H9 (cell line): ENCODE measurements at regions not wholly inside any gene's neighbourhood (a gene's known extent, or its start where the extent isn't known, plus 50 kb on each side); places are given as distances from the start of the nearest gene placed in this dataset.

Experiments
- DNase-seq: peaks from one replicate; pipeline ENCODE4 v3.0.0-alpha.2; 2017
- H2AFZ ChIP-seq: one replicate; pipeline ENCODE4 v1.6.1; 2013; ENCODE audit warnings: mild to moderate bottlenecking, low read length, control low read depth, moderate library complexity
- H2AK5ac ChIP-seq: 2 replicates; pipeline ENCODE4 v1.6.1; 2013; ENCODE audit warnings: low read length, control low read depth, mixed read lengths; ENCODE audit not compliant: insufficient read length
- H2BK120ac ChIP-seq: one replicate; pipeline ENCODE4 v1.6.1; 2013; ENCODE audit warnings: low read depth, mild to moderate bottlenecking, low read length, control low read depth, inconsistent platforms; ENCODE audit not compliant: poor library complexity, severe bottlenecking
- H2BK12ac ChIP-seq: 2 replicates; pipeline ENCODE4 v1.6.1; 2013; ENCODE audit warnings: low read length, control low read depth, mixed read lengths, low read depth; ENCODE audit not compliant: insufficient read length
- H2BK15ac ChIP-seq: 2 replicates; pipeline ENCODE4 v1.6.1; 2013; ENCODE audit warnings: low read depth, low read length, control low read depth
- H2BK20ac ChIP-seq: one replicate; pipeline ENCODE4 v1.6.1; 2013; ENCODE audit warnings: low read depth, mild to moderate bottlenecking, low read length, control low read depth, inconsistent platforms; ENCODE audit not compliant: poor library complexity, severe bottlenecking
- H2BK5ac ChIP-seq: 2 replicates; pipeline ENCODE4 v1.6.1; 2013; ENCODE audit warnings: low read length, control low read depth, mixed read lengths; ENCODE audit not compliant: insufficient read length
- H3K14ac ChIP-seq: 2 replicates; pipeline ENCODE4 v1.6.1; 2013; ENCODE audit warnings: low read length, control low read depth; ENCODE audit not compliant: insufficient read depth
- H3K18ac ChIP-seq: 2 replicates; pipeline ENCODE4 v1.6.1; 2013; ENCODE audit warnings: low read depth, mild to moderate bottlenecking, mixed read lengths, low read length, control low read depth; ENCODE audit not compliant: insufficient read length
- H3K23ac ChIP-seq: 2 replicates; pipeline ENCODE4 v1.6.1; 2013; ENCODE audit warnings: low read length, control low read depth, mixed read lengths, low read depth; ENCODE audit not compliant: insufficient read length
- H3K23me2 ChIP-seq: 2 replicates; pipeline ENCODE4 v1.6.1; 2013; ENCODE audit warnings: low read depth, mild to moderate bottlenecking, mixed read lengths, low read length, control low read depth; ENCODE audit not compliant: insufficient read length, poor library complexity, severe bottlenecking
- H3K27ac ChIP-seq: 2 replicates; pipeline ENCODE4 v1.5.1; 2013; ENCODE audit warnings: low read length, control low read depth, mixed read lengths, low read depth; ENCODE audit not compliant: insufficient read length
- H3K27me3 ChIP-seq: 2 replicates; pipeline ENCODE4 v1.6.1; 2013; ENCODE audit warnings: low read length, control low read depth, inconsistent platforms; ENCODE audit not compliant: insufficient read depth
- H3K4ac ChIP-seq: 2 replicates; pipeline ENCODE4 v1.6.1; 2013; ENCODE audit warnings: low read depth, mild to moderate bottlenecking, control low read depth, inconsistent platforms, low read length, moderate library complexity
- H3K4me1 ChIP-seq: 2 replicates; pipeline ENCODE4 v1.6.1; 2013; ENCODE audit warnings: low read length, control low read depth, inconsistent platforms; ENCODE audit not compliant: insufficient read depth
- H3K4me2 ChIP-seq: 2 replicates; pipeline ENCODE4 v1.6.1; 2013; ENCODE audit warnings: low read length, control low read depth, mixed read lengths; ENCODE audit not compliant: insufficient read length, insufficient read depth
- H3K56ac ChIP-seq: 2 replicates; pipeline ENCODE4 v1.6.1; 2013; ENCODE audit warnings: low read depth, mild to moderate bottlenecking, mixed read lengths, low read length, control low read depth; ENCODE audit not compliant: insufficient read length
- H3K79me1 ChIP-seq: 2 replicates; pipeline ENCODE4 v1.6.1; 2013; ENCODE audit warnings: low read depth, mild to moderate bottlenecking, moderate library complexity, low read length, control low read depth, inconsistent platforms; ENCODE audit not compliant: insufficient read depth, poor library complexity, severe bottlenecking
- H3K79me2 ChIP-seq: 2 replicates; pipeline ENCODE4 v1.6.1; 2013; ENCODE audit warnings: low read length, control low read depth, inconsistent platforms; ENCODE audit not compliant: insufficient read depth
- H3K9ac ChIP-seq: 2 replicates; pipeline ENCODE4 v1.6.1; 2013; ENCODE audit warnings: low read length, control low read depth, mixed read lengths; ENCODE audit not compliant: insufficient read length; ENCODE audit errors: extremely low read depth
- H3K9me3 ChIP-seq: one replicate; pipeline ENCODE4 v1.6.1; 2013; ENCODE audit warnings: low read depth, low read length, inconsistent platforms; ENCODE audit not compliant: control insufficient read depth
- H3T11ph ChIP-seq: one replicate; pipeline ENCODE4 v1.6.1; 2013; ENCODE audit warnings: mild to moderate bottlenecking, low read length, control low read depth, inconsistent platforms
- H4K20me1 ChIP-seq: one replicate; pipeline ENCODE4 v1.6.1; 2013; ENCODE audit not compliant: control insufficient read depth, insufficient read length, insufficient read depth
- H4K5ac ChIP-seq: 2 replicates; pipeline ENCODE4 v1.6.1; 2013; ENCODE audit warnings: low read depth, mild to moderate bottlenecking, mixed read lengths, low read length, control low read depth; ENCODE audit not compliant: insufficient read length
- H4K8ac ChIP-seq: replicated peaks from 2 replicates; pipeline ENCODE4 v1.6.1; 2013; ENCODE audit warnings: low read length, control low read depth, mixed read lengths, low read depth; ENCODE audit not compliant: insufficient read length
- H4K91ac ChIP-seq: 2 replicates; pipeline ENCODE4 v1.6.1; 2013; ENCODE audit warnings: low read depth, mild to moderate bottlenecking, moderate library complexity, mixed read lengths, low read length, control low read depth; ENCODE audit not compliant: insufficient read length
- H3K27ac Mint-ChIP-seq, 3 experiments: 2 replicates in 2 of 3; 3 replicates in 1 of 3; pipeline ENCODE4 v1.8.0; 2020 to 2021; ENCODE audit warnings: mixed read lengths in 3 of 3, mild to moderate bottlenecking in 1 of 3, moderate library complexity in 1 of 3
- H3K27me3 Mint-ChIP-seq: 2 replicates; pipeline ENCODE4 v1.8.0; 2021; ENCODE audit warnings: low read depth, mild to moderate bottlenecking, moderate library complexity, mixed read lengths
- H3K36me3 Mint-ChIP-seq, 3 experiments: 2 replicates in 2 of 3; 3 replicates in 1 of 3; pipeline ENCODE4 v1.8.0; 2020 to 2021; ENCODE audit warnings: low read depth in 3 of 3, mixed read lengths in 3 of 3; ENCODE audit not compliant: insufficient read depth in 1 of 3
- H3K4me1 Mint-ChIP-seq, 2 experiments: 2 replicates each; pipeline ENCODE4 v1.8.0; 2020; ENCODE audit warnings: mixed read lengths in 2 of 2
- H3K4me3 Mint-ChIP-seq, 2 experiments: 2 replicates in 1 of 2; 3 replicates in 1 of 2; pipeline ENCODE4 v1.8.0; 2020 to 2021; ENCODE audit warnings: mild to moderate bottlenecking in 2 of 2, mixed read lengths in 2 of 2, moderate library complexity in 1 of 2
- H3K9me3 Mint-ChIP-seq, 2 experiments: 2 replicates in 1 of 2; 3 replicates in 1 of 2; pipeline ENCODE4 v1.8.0; 2020; ENCODE audit warnings: mild to moderate bottlenecking in 2 of 2, mixed read lengths in 2 of 2, moderate library complexity in 1 of 2
- WGBS: extraction: QIAGEN DNeasy Blood & Tissue Kit; methylation state at CpG from one replicate; pipeline ENCODE4 v1.1.7; 2013; ENCODE audit warnings: missing lambda C conversion rate, low lambda C conversion rate, mixed read lengths; ENCODE audit not compliant: insufficient read length; ENCODE audit errors: extremely low coverage; 5-methylcytosine and 5-hydroxymethylcytosine counted together
- TF ChIP-seq, protein P1 (sequence below): fragments of 200-600 bp; sonication (generic); conservative IDR thresholded peaks from 3 replicates; pipeline ENCODE4 v1.8.0; 2021; ENCODE audit warnings: antibody characterized with exemption, mild to moderate bottlenecking

DNA sequence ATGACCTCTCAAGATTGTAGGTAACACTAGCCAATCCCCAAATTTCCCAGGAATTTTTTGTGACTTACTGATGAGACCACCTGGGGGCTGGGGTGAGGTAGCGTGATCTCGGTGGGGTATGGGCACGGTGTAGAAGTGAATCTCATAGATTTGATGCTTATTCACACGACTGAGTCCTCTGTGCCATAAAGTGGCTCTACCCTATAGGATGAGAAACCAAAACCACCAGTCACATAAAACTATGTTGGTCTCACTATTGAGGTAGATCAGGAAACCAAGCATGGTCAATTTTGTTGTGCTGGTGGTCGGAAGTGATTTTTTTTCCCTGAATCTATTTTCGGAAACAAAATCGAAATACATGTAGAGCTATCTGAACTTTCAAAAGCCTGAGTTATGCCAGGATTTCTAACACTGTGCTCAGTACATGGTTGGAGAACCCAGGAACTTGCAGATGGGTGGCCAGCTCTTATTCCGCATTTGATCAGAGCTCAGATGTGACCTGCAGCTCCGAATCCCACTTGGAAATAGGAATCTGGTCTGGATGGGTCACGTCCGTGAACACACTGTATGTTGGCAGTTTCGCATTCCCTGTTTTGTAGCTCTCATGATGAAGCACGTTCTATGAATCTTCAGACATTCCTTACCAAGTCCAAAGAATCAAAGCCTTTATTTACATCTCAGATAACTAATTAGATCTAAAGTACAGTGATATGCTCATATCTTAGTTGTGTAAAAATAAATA lies 261.5 kb downstream of the KLF6 start:
- no peak overlapping the region for H2BK120ac ChIP-seq
- DNase-seq, result no peak
- H3K18ac ChIP-seq, result no peak overlapping the region
- H3K4me1 ChIP-seq, result no peaks in the 10 kb centered on the region
- Mint-ChIP-seq H3K36me3 (no peaks in the 10 kb centered on the region; a peak in 1 of 7 replicates), H3K4me1 (no peaks in the 10 kb centered on the region), H3K9me3 (no peaks in the 10 kb centered on the region; a peak in 1 of 5 replicates), H3K27me3 (no peaks in the 10 kb centered on the region), H3K27ac (no peak overlapping the region), H3K4me3 (no peak overlapping the region)
- H3K4ac ChIP-seq, result no peak overlapping the region
- H3K27ac ChIP-seq, result no peak overlapping the region
- no peaks in the 10 kb centered on the region for H3K9me3 ChIP-seq
- no peak overlapping the region for H2BK12ac ChIP-seq
- peaks cover 3% of the 10 kb centered on the region for H3K23me2 ChIP-seq
- no peak overlapping the region for H4K8ac ChIP-seq
- no peak overlapping the region for H2AK5ac ChIP-seq
- no peaks in the 10 kb centered on the region for H4K20me1 ChIP-seq
- no peak overlapping the region for H2BK15ac ChIP-seq
- no peak overlapping the region for H3T11ph ChIP-seq
- no peaks in the 10 kb centered on the region; the same call in 1 of the 2 replicates for H3K27me3 ChIP-seq
- no peak overlapping the region for H3K4me2 ChIP-seq
- H3K14ac ChIP-seq, result no peak overlapping the region
- H3K79me2 ChIP-seq, result no peaks in the 10 kb centered on the region
- H2BK5ac ChIP-seq, result no peak overlapping the region
- no peak overlapping the region for H3K23ac ChIP-seq
- no CpG with 5 or more reads among the region's 13 CpGs for WGBS
- no peak overlapping the region for H4K91ac ChIP-seq
- H3K79me1 ChIP-seq, result no peaks in the 10 kb centered on the region
- H3K56ac ChIP-seq, result no peak overlapping the region
- no peak overlapping the region for H4K5ac ChIP-seq
- no peak overlapping the region for H3K9ac ChIP-seq
- no peak overlapping the region for H2BK20ac ChIP-seq
- TF ChIP-seq, protein P1, sequence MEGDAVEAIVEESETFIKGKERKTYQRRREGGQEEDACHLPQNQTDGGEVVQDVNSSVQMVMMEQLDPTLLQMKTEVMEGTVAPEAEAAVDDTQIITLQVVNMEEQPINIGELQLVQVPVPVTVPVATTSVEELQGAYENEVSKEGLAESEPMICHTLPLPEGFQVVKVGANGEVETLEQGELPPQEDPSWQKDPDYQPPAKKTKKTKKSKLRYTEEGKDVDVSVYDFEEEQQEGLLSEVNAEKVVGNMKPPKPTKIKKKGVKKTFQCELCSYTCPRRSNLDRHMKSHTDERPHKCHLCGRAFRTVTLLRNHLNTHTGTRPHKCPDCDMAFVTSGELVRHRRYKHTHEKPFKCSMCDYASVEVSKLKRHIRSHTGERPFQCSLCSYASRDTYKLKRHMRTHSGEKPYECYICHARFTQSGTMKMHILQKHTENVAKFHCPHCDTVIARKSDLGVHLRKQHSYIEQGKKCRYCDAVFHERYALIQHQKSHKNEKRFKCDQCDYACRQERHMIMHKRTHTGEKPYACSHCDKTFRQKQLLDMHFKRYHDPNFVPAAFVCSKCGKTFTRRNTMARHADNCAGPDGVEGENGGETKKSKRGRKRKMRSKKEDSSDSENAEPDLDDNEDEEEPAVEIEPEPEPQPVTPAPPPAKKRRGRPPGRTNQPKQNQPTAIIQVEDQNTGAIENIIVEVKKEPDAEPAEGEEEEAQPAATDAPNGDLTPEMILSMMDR, result no peak
- no peak overlapping the region for H2AFZ ChIP-seq
